ENCODE measurements at regions not wholly inside any gene's neighbourhood (a gene's known extent, or its start where the extent isn't known, plus 50 kb on each side); places are given as distances from the start of the nearest gene placed in this dataset.
"Not testable (repeated sequence)": the region's sequence is repeated elsewhere in the genome, so short reads cannot be mapped to it uniquely, and the experiment has no call there.

DNA sequence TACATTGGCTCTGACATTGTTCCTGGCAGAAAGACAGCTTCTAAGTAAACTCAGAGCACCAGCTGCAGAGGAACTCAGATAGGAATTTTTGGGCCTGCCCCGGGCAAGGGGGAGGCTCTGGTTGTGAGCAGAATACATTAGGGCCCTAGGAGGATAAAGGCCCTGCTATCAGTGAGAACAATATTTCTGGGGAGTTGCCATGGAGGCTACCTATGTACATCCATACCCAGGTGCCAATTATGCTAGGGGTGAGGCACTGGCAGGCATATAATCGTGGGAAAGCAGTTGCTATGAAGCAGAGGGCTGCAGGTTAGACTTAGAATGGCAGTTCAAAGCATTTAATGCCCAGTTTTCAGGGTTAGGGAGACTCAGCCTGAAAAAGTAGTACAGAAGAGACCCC is 273.5 kb upstream of the EDA2R start:
- DNase-seq: no peak

DNA sequence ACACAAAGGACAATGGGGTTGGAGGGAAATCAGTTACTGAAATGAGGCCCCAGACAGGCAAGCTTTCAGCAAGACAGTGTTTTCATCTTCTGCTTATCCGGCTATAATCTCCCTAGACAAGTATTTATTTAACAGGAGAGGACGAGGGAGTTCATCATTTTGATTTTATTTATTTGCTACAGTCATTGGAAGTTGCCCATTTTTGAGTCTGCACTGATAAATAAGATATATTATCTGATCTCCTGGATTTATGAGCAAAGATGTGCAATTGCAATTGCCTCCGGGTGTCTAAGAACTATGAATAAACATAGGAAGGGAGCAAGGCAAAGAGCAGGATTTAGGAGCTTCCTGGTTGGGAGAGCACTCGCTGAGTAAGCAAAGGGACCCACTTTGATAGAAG is 263.2 kb upstream of the EDA2R start:
- DNase-seq: no peak

DNA sequence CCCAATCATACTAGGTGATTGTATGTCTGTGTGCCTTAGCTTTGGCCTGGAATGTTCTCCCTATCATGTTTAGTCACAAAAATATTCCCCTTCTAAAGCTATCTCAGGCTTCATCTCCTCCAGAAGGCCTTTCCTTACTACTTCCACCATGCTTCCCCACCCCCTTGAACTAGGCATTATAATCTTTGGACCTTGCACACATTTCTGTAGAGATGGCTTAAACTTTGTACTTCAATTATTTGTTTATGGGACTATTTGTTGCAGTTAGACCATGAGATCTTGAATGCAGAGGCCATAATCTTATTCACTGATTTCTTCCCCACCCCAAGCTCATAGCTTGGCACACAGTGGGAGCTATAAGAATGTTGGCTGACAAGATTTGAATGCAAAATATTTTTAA is 262.0 kb upstream of the EDA2R start:
- no peak for DNase-seq

DNA sequence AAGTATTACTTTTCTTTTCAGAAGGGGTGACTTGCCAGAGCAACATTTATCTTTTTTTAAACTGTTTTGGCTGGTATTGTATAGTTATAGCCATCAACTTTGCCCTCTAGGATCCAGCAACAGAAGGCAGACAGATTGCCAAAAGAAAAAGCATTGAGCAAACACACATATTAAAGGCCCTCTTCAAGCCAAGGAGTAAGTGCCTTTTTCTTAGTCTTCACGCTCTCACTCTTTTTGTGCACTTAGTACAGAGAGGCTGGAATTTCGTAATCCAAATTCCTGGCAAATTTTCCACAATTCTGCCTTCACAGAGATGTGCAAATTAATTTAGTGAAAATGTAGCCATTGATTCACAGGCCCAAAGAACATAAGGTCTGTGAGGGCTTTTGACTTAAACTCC is 253.1 kb upstream of the EDA2R start:
- DNase-seq: no peak

DNA sequence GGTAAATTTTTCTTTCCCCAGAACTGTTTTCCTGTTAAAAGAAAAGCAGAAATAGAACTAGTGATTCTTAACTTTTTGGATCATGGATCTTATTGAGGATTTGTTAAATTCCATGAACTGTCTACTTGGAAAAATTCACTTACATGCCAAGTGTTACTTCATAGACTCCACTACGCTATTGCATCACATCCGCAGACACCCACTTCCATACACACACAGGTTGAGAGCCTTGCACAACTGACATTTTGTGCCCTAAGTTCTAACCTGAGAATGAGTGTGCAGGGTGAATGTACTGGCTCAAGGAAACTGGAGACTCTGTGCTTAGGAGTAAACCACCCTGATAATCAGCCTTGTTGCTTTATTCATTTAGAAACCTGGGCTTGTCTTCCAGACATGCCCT is 250.5 kb upstream of the EDA2R start:
- DNase-seq: no peak

DNA sequence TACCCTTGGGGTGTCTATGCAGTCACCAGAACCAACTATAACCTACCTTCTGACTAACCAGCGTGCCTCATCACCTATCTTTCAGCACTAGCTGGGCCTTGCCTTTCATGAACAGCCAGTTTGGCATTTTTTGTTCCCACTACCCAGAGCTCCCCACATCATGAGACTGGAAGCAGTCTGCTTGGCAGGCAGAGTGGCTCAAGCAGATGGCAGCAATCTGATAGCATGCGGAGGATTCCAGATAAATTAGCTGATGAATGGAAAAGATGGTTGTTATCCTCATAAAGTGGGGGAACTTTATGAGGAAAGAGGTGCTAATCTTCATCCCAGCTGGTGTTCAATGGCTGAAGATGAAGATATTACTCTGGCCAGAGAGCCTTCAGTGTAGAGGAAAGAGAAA is 243.2 kb upstream of the EDA2R start:
- no peak for DNase-seq

DNA sequence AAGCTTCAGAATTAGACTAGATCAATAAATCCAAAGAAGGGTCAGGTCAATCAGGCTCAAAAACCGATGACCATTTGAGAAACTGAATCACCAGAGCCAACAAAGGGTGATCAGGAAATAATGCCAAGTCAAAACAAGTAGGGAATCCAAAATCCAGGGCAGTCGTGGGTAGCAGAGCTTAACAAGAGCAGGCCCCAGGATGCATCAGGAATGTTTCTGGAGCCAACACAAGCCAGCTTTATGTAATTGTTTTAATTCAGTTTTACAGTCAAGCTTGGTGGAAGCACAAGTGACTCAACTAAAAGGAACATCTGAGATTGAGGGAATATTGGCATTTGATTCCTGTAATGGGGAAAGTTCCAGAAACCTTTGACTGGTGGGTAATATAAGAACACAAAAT is 237.9 kb upstream of the EDA2R start:
- DNase-seq: no peak

DNA sequence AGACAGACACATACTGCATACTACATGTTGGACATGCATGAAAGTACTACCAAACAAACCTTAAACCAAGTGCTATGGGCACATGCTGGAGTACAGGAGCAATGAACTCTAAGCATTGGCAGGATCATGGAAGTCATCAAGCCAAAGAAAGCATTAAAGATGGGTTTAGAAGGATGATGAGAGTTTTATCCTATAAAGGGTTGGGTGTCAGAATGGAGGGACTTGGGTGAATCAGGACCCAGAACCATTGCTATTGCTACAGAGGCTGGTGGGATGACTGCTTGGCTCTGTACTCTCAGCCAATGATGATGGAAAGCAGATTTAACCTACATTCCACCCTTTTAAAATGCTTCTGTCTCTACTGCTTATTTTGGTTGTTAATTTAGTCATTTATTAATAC is 233.9 kb upstream of the EDA2R start:
- no peak for DNase-seq

DNA sequence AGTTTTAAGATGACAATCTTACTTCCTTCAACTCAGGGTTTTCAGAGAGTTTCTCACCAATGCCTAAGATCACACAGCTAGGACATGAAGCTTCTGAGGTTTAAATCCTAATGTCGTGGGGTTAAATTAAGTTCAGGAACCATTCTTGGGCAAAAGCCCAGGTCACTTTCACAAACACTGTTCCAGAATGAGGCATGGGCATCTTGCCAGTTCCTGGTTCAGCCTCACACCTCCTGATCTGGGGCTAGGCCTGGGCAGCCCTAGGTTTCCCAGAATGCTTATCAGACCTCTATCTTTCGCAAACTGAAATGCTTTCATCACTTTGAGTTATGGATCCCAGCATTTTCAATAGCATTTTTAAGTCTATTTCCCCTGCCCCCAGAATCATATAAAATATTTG is 224.8 kb upstream of the EDA2R start:
- DNase-seq: no peak

DNA sequence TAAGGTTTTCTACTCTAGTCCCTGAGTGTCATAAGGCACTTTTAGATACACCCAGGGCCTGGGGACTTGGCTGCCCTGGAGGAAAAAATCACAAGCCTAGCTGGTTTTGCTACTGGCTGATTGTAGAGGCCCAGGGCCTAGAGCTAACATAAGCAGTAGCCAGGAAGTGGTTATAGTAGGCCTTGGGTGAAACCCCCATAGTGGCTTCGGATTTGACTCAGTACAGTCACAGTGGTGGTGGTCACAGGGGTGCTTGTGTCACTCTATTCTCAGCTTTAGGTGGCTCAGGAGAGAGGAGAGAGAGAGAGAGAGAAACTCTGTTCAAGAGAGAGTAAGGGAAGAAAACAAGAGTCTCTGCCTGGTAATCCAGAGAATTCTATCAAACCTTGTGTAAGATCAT is 194.5 kb upstream of the EDA2R start:
- DNase-seq: no peak

DNA sequence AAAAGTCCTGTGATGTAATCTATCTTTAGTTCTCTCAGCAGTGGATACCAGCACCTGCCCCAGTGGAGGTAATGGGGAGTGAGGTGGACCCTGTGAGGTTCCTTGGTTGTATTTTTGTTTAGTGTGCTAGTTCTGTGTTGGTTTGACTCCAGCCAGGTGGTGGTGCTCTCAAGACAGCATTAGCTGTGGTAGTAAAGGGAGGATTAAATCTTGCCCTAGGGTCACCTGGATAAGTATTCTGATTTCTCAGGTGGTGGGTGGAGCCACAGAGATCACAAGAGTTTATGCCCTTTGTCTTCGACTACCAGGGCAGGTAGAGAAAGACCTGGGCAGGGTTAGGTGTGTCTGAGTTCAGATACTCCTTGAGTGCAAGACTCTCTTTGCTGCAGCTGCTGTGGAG is 176.3 kb upstream of the EDA2R start:
- no peak for DNase-seq

DNA sequence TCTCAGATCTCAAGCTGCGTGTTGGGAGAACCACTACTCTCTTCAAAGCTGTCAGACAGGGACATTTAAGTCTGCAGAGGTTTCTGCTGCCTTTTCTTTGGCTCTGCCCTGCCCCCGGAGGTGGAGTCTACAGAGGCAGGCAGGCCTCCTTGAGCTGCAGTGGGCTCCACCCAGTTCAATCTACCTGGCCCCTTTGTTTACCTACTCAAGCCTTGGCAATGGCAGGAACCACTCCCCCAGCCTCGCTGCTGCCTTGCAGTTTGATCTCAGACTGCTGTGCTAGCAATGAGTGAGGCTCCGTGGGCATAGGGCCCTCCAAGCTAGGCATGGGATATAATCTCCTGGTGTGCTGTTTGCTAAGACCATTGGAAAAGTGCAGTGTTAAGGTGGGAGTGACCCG is 155.6 kb upstream of the EDA2R start:
- DNase-seq: not testable (repeated sequence)

DNA sequence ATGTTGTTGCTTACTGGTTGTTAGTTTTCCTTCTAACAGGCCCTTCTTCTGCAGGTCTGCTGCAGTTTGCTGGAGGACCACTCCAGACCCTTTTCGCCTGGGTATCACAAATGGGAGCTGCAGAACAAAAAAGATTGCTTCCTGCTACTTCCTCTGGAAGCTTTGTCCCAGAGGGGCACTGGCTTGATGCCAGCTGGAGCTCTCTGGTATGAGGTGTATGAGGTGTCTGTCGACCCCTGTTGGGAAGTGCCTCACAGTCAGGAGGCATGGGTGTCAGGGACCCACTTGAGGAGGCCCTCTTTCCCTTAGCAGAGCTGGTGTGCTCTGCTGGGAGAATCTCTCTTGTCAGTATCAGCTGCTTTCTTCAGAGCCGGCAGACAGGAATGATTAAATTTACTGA is 127.4 kb upstream of the EDA2R start:
- DNase-seq: no peak

DNA sequence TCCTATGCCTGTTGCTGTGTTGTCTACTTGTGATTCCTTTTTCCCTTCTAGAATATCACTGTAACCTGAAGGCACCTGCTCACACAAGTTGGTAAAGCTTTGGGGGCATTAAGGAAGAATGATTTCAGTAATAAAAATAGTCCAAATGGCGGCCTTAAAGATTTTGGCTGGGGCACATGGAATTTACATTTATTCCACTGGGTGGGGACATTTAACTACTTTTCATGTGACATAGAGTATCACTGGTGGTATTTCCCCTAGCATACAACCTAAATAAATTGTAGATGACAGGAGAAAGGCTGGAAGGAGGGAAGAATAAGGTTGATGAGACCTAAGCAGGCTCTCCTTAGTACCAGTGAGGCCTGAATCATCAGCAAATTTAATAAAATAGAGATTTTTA is 121.8 kb upstream of the EDA2R start:
- DNase-seq: peak; percentile 0

DNA sequence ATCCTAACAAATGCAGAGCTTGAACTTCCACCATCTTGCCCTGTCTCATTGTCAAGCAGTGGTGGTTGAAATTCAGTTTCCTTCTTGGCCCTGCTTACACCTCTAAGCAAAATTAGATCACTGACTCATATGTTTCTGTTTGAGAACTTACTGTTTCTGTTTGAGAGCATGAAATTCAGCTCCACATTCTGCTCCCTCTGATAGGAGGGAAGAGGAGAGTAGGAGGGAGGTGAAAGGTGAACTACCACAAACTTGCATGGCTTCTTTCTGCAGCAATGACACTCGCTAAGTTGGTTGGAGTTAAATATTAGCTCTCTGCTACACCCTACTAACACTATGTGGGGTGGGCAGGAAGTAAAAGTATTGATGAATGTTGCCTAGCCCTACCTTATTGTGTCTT is 117.8 kb upstream of the EDA2R start:
- no peak for DNase-seq

DNA sequence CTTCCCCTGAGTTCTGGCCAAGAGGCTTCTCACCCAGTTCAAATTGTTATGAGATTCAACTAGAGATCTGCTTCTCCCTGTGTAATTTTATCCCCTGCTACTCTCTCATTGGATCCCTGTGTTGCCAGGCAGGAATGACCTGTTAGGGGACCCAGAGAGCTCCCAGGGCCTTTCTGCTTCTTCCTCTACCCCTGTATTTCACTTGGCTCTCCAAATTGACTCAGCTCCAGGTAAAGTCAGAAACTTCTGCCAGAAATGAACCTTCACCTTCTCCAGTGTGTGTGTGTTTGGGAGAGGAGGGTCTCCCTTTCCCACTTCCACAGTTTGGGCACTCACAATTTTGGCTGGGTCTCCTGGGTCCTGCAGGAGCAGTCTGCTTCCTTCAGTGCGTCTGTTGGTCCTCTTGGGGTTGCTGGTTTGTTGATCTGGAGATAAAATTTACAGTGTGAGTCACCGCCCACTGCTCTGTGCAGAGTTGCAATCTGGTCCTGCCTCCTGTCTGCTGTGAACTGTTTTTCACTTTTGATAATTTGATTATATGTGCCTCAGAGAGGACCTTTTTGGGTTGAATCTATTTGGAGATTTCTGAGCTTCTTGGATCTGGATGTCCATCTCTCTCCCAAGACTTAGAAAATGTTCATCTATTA is 112.4 kb upstream of the EDA2R start:
- no peak for DNase-seq

DNA sequence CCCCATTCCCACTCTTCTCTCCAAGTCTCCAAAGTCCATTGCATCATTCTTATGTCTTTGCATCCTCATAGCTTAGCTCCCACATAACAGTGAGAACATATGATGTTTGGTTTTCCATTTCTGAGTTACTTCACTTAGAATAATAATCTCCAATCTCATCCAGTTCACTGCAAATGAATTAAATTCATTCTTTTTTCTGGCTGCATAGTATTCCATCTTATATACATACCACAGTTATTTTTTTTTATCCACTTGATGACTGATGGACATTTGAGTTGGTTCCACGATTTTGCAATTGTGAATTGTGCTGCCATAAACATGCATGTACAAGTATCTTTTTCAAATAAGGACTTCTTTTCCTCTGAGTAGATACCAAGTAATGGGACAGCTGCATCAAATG is 105.6 kb upstream of the EDA2R start:
- DNase-seq: not testable (repeated sequence)

DNA sequence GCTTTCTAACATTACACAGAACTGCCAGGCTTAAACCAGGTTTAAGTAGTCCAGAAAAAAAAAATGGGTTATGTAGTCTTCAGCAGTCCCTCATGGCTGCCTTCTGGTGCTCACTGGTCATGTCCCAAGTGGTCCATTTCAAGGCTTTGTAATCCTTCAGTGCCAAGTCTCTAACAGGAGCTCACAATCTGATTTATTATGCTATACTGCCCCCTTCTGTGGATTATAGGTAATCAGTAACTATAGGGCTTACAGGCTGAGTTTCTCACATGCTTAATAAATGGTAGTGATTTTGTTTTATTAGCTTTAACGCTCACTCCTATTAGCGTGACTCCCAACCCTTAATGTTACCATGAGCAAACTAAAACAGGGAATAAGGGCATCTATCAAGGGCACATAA is 92.5 kb upstream of the EDA2R start:
- DNase-seq: peak; percentile 5

DNA sequence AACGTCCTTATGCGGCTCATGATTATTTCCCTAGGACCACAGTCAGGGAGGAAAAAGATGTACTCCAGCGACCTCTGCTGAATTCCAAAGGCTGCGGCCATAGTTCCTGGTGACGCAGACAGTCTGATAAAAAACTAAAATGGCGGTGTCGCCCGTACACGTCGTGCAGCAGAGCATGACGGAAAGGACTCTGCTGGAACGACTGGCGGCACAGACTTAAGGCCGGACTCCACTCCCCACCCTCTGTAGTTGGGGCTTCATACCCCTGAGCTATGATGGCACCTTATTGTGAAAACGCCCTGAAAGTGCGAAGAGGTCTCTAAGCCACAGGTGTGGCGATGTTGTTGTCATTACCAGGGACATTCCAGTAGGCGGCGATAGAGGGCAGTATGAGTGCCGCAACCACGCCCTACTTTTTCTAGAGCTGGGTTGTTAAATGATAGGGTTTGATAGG is 90.0 kb upstream of the EDA2R start:
- DNase-seq: peak; percentile 59

DNA sequence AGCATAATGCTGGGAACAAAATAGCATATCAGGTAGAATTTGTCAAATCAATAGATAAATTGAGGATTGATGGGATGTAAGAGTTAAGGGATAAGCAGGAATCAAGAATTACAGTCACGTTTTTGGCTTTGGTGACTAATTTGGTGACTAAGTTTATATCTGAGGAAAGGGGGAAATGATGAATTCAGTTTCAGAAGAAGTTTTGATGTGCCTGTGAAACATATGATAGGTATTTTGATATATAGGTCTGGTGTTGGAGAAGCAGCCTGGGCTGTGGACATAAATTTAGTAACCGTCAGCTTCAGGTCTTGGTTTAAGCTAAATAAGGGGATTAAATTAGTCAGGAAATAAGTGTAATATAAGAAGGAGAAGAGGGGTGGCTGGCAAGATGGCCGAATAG is 79.0 kb upstream of the EDA2R start:
- no peak for DNase-seq

DNA sequence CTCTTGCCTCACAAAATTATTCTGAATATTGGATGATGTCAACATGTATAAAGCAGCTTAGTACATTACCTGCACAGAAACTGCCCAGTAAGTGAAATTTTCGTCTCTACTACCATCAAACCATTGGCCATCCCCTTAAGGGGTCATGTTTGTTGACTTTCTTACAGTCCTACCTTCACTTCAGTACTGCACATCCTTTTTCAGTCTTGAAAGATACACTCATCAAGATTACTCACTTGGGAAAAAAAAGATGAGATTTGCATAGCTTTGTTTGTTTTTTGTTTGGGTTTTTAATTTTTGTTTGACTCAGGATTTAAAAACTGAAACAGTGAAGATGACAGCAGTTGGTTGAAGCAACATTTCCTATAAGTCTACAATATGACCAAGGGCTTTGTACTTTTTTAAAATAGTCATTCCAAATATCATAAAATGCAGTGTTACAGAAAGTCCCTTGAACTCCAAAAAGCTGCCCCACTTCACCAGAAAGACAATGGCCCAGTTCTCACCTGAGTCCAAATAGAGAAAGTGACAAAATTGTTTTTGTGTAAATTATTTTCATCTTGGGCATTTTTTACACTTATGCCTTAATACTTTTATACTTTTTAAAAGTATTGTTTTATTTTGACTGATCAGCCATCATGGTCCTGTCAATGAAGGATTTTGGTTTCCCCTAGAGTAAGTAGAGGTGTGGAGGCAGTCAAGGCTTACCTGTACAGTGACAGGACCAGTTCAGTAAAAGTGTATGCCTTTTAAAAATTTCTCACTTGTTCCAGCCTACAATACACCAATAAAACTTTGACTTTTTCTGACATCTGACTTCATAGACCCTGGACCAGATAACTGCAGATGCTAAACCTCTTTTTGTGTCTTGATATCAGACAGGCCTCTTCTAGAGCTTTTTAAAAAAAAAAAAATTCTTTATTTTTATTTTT is 59.7 kb upstream of the EDA2R start:
- no peak for DNase-seq

DNA sequence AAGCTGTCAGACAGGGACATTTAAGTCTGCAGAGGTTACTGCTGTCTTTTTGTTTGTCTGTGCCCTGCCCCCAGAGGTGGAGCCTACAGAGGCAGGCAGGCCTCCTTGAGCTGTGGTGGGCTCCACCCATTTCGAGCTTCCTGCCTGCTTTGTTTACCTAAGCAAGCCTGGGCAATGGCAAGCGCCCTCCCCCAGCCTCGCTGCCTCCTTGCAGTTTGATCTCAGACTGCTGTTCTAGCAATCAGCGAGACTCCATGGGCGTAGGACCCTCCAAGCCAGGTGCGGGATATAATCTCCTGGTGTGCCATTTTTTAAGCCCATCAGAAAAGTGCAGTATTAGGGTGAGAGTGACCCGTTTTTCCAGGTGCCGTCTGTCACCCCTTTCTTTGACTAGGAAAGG is 53.6 kb upstream of the EDA2R start:
- not testable (repeated sequence) for DNase-seq

Data from tongue (tissue), 1 donor.